Loucy (cell line): ENCODE measurements at regions not wholly inside any gene's neighbourhood (a gene's known extent, or its start where the extent isn't known, plus 50 kb on each side); places are given as distances from the start of the nearest gene placed in this dataset.

Source experiments
- EZH2phosphoT487 ChIP-seq: fragments of 200-600 bp; IDR thresholded peaks from 2 replicates; pipeline ENCODE4 v1.6.1; 2018; ENCODE audit warnings: antibody characterized with exemption, mild to moderate bottlenecking, moderate library complexity, borderline replicate concordance
- TF ChIP-seq, protein P1 (sequence below): fragments of 200-600 bp; sonication (generic); conservative IDR thresholded peaks from 2 replicates; pipeline ENCODE4 v1.5.1; 2014; ENCODE audit warnings: mild to moderate bottlenecking, antibody characterized with exemption, low read length

DNA sequence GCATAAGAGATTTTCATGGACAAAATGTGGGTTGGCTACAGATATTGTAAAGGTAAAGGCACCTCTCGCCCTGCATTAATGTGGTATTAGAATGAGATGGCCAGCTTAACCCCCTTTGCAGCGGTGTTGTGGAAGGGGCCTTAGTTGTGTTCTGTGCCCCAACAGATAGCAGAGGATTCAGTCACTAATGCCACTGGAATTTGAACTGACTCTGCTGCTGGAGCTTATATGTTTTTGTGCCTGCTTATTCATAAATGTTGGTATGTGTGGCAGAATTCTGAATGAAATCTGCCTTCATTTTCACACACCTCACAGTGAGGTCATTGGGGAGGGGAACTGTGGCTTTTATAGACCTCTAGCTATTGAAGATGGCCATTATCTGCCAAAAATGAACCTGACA lies 90.7 kb upstream of the ITGA6 start:
- TF ChIP-seq, protein P1, sequence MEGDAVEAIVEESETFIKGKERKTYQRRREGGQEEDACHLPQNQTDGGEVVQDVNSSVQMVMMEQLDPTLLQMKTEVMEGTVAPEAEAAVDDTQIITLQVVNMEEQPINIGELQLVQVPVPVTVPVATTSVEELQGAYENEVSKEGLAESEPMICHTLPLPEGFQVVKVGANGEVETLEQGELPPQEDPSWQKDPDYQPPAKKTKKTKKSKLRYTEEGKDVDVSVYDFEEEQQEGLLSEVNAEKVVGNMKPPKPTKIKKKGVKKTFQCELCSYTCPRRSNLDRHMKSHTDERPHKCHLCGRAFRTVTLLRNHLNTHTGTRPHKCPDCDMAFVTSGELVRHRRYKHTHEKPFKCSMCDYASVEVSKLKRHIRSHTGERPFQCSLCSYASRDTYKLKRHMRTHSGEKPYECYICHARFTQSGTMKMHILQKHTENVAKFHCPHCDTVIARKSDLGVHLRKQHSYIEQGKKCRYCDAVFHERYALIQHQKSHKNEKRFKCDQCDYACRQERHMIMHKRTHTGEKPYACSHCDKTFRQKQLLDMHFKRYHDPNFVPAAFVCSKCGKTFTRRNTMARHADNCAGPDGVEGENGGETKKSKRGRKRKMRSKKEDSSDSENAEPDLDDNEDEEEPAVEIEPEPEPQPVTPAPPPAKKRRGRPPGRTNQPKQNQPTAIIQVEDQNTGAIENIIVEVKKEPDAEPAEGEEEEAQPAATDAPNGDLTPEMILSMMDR = no peak
- no peak for TF ChIP-seq EZH2phosphoT487
